Neural progenitor cell (in vitro differentiated cells): ENCODE measurements at regions not wholly inside any gene's neighbourhood (a gene's known extent, or its start where the extent isn't known, plus 50 kb on each side); places are given as distances from the start of the nearest gene placed in this dataset.

Source experiments
- EZH2 ChIP-seq: fragments of 200-600 bp; sonication (generic); IDR thresholded peaks from 2 replicates; pipeline ENCODE4 v1.6.1; 2017; ENCODE audit warnings: antibody characterized with exemption, mild to moderate bottlenecking, moderate library complexity
- TF ChIP-seq, protein P1 (sequence below): fragments of 200-600 bp; sonication (generic); IDR thresholded peaks from 2 replicates; pipeline ENCODE4 v1.5.1; 2017; ENCODE audit warnings: antibody characterized with exemption, mild to moderate bottlenecking

- TF ChIP-seq, protein P1, sequence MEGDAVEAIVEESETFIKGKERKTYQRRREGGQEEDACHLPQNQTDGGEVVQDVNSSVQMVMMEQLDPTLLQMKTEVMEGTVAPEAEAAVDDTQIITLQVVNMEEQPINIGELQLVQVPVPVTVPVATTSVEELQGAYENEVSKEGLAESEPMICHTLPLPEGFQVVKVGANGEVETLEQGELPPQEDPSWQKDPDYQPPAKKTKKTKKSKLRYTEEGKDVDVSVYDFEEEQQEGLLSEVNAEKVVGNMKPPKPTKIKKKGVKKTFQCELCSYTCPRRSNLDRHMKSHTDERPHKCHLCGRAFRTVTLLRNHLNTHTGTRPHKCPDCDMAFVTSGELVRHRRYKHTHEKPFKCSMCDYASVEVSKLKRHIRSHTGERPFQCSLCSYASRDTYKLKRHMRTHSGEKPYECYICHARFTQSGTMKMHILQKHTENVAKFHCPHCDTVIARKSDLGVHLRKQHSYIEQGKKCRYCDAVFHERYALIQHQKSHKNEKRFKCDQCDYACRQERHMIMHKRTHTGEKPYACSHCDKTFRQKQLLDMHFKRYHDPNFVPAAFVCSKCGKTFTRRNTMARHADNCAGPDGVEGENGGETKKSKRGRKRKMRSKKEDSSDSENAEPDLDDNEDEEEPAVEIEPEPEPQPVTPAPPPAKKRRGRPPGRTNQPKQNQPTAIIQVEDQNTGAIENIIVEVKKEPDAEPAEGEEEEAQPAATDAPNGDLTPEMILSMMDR = no peak
- no peak for TF ChIP-seq EZH2
Measured at GRCh38 chr2:16015903-16016265, 75.5 kb downstream of the MYCN start.
